ENCODE measurements at regions not wholly inside any gene's neighbourhood (a gene's known extent, or its start where the extent isn't known, plus 50 kb on each side); places are given as distances from the start of the nearest gene placed in this dataset.

DNA sequence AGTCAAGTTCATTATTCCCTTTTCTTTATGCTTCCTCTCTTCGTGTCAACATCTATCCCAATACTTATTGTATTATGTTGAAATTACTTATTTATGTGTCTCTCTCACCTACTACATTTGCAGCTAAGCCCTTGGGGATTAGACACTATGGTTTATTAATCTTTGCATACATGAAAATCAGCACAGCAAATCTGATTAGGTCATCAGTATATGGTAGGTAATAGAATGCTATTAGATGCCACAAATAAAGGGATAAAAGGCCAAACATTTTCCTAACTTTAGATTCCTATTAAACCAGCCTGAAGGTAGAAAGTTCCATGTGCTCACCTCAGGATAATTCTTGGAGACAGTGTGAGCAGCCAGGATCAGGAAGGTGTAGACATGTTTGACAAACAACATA lies 490.1 kb upstream of the MPDZ start:
- Mint-ChIP-seq H3K9me3 (ENCODE audit: low read depth) (peaks cover 6% of the 10 kb centered on the region), H3K4me1 (ENCODE audit: low read depth) (no peaks in the 10 kb centered on the region), H3K36me3 (no peaks in the 10 kb centered on the region), H3K27me3 (no peaks in the 10 kb centered on the region), H3K27ac (no peak overlapping the region), H3K4me3 (no peak overlapping the region)

DNA sequence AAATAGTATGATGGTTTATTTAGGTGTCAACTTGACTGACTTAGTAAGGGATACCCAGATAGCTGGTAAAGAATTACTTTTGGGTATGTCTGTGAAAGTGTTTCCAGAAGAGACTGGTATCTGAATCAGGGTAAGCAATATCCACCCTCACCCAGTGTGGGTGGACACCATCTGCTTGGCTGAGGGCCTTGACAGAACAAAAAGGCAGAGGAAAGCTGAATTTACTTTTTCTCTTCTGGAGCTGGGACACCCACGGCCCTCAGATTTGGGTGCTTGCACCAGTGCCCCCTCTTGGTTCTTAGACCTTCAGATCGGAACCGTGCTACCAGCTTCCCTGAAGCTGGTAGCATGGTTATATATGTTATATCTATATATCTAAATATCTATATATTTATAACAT lies 489.5 kb upstream of the MPDZ start:
- Mint-ChIP-seq H3K4me3 (no peak overlapping the region), H3K4me1 (ENCODE audit: low read depth) (no peaks in the 10 kb centered on the region), H3K36me3 (no peaks in the 10 kb centered on the region), H3K27me3 (no peaks in the 10 kb centered on the region), H3K9me3 (ENCODE audit: low read depth) (no peaks in the 10 kb centered on the region), H3K27ac (no peak overlapping the region)

DNA sequence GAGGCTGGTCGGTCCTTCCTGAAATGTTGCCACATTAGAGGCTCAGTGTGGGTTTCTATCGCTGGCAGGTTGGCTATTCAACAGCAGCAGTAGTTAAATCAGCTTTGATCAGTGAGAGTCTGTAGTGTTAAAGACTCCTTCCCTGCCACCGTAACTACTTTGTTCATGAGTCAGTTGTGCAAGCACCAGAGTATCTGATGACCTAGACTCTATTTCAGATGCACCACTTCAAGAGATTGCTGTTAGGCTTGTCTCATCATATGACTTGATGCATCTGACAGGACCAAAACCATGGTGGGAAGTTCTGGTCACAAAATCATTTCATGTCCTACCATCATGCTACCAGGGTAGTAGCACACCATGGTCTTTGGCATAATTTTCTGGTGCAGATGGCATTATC lies 482.7 kb upstream of the MPDZ start:
- Mint-ChIP-seq H3K36me3 (no peaks in the 10 kb centered on the region), H3K4me3 (no peak overlapping the region), H3K9me3 (ENCODE audit: low read depth) (no peaks in the 10 kb centered on the region), H3K27ac (no peak overlapping the region), H3K27me3 (no peaks in the 10 kb centered on the region), H3K4me1 (ENCODE audit: low read depth) (no peaks in the 10 kb centered on the region)

DNA sequence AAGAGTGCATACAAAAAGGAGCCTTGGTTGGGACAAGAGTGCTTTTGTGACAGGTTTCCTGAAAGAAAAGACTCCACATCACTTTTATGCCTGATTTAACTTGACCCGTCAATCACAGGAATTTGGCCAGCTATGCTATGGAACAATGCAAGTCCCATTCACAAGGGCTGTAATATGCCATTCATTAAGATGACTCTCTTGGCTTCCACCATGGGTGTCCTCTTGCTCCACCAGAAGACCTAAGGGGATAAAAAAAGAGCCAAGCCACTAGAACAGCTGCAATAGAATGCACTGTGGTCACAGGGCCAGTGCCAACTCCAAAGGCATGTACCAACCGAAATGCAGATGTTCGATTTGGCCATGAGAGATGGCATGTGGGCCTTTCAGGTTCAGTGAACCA lies 480.1 kb upstream of the MPDZ start:
- H3K9me3 Mint-ChIP-seq (ENCODE audit: low read depth) = no peaks in the 10 kb centered on the region
- H3K27ac Mint-ChIP-seq = no peak overlapping the region
- no peaks in the 10 kb centered on the region for H3K27me3 Mint-ChIP-seq
- no peaks in the 10 kb centered on the region for H3K36me3 Mint-ChIP-seq
- H3K4me1 Mint-ChIP-seq (ENCODE audit: low read depth) = no peaks in the 10 kb centered on the region
- no peak overlapping the region for H3K4me3 Mint-ChIP-seq

DNA sequence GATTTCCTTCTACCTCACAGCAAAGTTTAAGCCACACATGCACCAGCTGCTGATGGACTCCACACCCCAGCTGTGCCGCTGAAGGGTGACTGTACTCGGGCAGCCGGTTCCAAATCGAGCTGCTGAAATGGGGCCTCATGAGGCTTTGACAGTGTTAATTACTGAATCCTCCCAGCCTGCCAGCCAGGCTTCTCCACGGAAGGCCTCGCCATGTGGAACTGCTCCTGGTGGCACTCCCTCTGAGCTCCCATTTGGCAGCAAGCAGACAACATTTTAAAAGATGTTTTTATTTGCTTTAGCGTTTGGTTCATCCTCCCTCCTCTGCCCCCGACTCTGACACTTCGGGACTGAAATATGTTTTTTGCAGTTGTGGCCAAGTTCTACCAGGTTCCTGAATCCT lies 479.4 kb upstream of the MPDZ start:
- no peaks in the 10 kb centered on the region for H3K36me3 Mint-ChIP-seq
- no peaks in the 10 kb centered on the region for H3K4me1 Mint-ChIP-seq (ENCODE audit: low read depth)

DNA sequence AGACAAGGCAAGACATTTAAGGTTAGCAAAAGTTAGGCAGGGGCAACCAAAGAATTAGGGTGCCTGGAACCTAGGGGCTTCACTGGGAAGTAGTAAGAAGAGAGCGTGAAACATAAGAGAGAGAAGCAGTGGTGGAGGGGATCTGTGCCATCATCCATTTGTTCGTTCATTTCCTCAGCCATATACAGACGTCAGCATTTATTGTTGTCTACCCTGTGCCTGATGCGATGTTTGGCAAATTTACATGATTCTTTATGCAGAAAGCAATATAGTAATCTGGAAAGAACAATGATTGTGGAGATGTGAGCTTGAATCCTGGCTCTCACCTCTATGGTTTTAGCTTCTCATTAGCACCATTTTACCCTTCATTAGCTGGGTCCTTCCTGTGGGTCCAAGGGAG lies 477.5 kb upstream of the MPDZ start:
- H3K27me3 Mint-ChIP-seq = no peaks in the 10 kb centered on the region

More for the DNA sequence above, 479.4 kb upstream of the MPDZ start:
- no peaks in the 10 kb centered on the region for H3K27me3 Mint-ChIP-seq
- peaks cover 4% of the 10 kb centered on the region for H3K9me3 Mint-ChIP-seq (ENCODE audit: low read depth)
- no peak overlapping the region for H3K27ac Mint-ChIP-seq
- H3K4me3 Mint-ChIP-seq = no peak overlapping the region

DNA sequence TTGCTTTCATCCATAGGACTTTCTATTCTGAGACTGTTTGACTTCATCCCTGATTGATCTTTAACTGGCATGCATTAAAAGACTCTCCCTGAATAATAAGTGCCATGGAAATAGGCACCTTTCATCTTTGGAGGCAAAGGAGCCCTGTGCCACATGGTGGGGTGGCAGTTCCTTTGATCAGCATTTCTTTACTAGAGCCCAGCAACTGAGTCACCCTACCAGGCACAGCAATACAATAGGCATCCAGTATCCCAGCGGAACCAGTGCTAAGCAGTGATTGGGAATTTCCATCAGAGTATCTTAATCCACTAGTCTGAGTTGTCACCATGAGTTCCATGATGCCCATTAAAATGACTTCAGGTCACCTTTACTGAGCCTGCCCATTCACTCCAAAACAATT lies 476.1 kb upstream of the MPDZ start:
- H3K9me3 Mint-ChIP-seq (ENCODE audit: low read depth) = peaks cover 7% of the 10 kb centered on the region
- H3K36me3 Mint-ChIP-seq = no peaks in the 10 kb centered on the region
- no peak overlapping the region for H3K4me3 Mint-ChIP-seq
- H3K27ac Mint-ChIP-seq = no peak overlapping the region
- H3K4me1 Mint-ChIP-seq (ENCODE audit: low read depth) = no peaks in the 10 kb centered on the region
- no peaks in the 10 kb centered on the region for H3K27me3 Mint-ChIP-seq

More for the DNA sequence above, 477.5 kb upstream of the MPDZ start:
- H3K9me3 Mint-ChIP-seq (ENCODE audit: low read depth) = peaks cover 7% of the 10 kb centered on the region
- no peak overlapping the region for H3K27ac Mint-ChIP-seq
- no peaks in the 10 kb centered on the region for H3K4me1 Mint-ChIP-seq (ENCODE audit: low read depth)
- H3K4me3 Mint-ChIP-seq = no peak overlapping the region
- no peaks in the 10 kb centered on the region for H3K36me3 Mint-ChIP-seq

DNA sequence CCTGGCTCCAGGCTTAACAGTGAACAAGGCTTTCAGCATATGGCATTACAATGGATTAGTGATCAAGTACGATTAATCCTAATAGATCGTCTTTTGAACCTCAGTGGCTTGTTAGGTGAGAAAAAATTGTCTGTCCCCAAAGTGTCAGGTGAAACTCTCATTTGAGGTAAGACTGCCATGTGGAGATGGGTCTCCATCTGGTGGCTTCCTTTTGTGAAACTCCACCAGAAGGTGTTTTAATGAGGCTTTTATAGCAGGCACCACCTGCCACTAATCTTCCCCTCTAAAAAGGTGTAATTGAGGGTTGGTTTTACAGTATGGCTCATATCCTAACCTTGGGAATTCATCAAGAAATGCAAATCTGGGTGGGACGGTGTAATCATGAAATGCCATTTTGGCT lies 471.1 kb upstream of the MPDZ start:
- Mint-ChIP-seq H3K9me3 (ENCODE audit: low read depth) (peaks cover 12% of the 10 kb centered on the region), H3K4me1 (ENCODE audit: low read depth) (no peaks in the 10 kb centered on the region), H3K27ac (no peak overlapping the region), H3K4me3 (no peak overlapping the region), H3K27me3 (no peaks in the 10 kb centered on the region), H3K36me3 (no peaks in the 10 kb centered on the region)

DNA sequence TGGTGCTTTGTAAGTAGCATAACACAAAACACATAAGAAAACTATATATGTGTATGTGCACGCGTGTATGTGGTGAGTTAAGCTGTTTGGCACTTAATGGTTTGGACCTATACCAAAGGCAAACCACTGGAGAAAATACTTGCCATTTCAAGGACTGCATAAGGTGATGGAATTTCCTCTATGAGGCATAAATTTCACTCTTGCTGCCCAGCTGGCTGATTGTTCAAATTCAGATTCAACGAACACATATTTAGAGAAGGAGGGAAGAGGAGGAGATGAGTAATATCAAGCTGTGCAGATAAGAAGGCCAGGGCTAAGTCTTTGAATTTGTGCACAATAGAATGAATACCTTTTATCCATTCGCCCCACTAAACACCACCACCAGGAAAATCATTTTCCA lies 470.6 kb upstream of the MPDZ start:
- Mint-ChIP-seq H3K27me3 (no peaks in the 10 kb centered on the region), H3K4me3 (no peak overlapping the region), H3K36me3 (no peaks in the 10 kb centered on the region), H3K4me1 (ENCODE audit: low read depth) (no peaks in the 10 kb centered on the region), H3K9me3 (ENCODE audit: low read depth) (peaks cover 12% of the 10 kb centered on the region), H3K27ac (no peak overlapping the region)

DNA sequence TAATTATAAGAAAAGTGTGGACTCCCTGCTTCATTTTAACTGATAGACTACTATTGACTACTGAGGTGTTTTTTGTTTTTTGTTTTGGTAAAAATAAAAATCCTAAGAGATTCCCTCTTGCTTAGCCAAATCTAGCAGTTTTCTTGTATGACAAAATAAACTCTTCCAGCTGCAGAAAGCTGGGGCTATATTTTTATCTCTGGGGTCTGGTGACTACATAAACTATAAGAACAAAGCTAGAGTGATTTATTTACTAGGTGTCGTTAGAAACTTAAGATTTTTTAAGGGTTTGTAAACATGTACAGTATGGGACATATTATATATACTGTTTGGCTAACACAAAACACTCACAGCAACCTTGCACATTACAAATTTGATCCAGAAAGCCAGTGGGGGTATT lies 467.4 kb upstream of the MPDZ start:
- Mint-ChIP-seq H3K9me3 (ENCODE audit: low read depth) (peaks cover 5% of the 10 kb centered on the region), H3K36me3 (no peaks in the 10 kb centered on the region), H3K4me1 (ENCODE audit: low read depth) (no peaks in the 10 kb centered on the region), H3K27ac (no peak overlapping the region), H3K4me3 (no peak overlapping the region), H3K27me3 (no peaks in the 10 kb centered on the region)

DNA sequence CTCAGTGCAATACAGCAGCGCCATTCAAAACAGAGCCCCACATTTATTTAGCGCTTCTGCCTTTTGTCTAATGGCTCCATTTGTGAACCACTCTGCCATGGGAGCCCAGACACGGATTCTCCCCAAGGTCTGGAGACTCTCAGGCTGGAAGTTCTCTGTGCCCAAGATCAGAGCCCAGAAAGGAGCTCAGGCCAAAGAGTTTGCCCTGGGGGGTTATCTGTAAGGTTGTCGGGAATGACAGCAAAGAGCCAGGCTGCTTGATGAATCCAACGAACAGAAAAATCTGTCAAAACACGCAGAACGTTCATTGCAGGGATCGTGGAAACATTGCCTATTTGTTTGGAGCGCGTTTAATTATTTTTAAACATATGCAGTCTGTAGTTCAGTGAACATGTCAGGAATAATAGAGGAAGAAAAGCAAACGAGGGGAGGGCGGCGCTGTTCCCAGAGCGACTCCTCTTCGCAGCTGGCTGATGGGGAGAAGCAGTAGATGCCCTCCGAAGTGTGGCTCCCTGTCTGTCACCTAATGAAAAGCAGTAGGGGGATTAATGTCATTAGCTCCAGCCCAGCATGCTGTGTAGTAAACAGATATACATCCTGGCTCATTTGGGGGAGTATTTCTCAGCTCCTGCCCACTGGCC lies 464.9 kb upstream of the MPDZ start:
- Mint-ChIP-seq H3K36me3 (no peaks in the 10 kb centered on the region), H3K4me1 (ENCODE audit: low read depth) (no peaks in the 10 kb centered on the region), H3K4me3 (no peak overlapping the region), H3K27me3 (no peaks in the 10 kb centered on the region), H3K9me3 (ENCODE audit: low read depth) (no peaks in the 10 kb centered on the region), H3K27ac (no peak overlapping the region)

DNA sequence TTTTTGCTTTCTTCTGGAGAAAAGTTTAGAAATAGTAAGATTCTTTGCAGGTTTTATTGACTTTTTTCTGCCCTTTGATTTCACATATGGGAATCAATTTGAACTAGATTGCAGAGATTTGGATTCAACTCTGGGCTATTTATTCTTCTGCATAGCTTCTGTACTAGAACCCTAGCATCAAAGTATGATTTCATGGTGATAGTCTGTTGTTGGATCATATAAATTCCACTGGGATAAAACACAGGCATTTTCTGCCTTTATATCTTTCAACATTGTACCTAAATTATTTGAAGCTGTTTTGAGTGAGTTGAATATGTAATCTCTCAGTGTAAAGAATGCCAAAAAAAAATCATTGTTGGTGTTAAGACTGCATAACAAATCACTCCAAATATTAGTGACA lies 458.4 kb upstream of the MPDZ start:
- no peak overlapping the region for H3K4me3 Mint-ChIP-seq
- H3K9me3 Mint-ChIP-seq (ENCODE audit: low read depth) = peaks cover 6% of the 10 kb centered on the region
- no peaks in the 10 kb centered on the region for H3K4me1 Mint-ChIP-seq (ENCODE audit: low read depth)
- H3K36me3 Mint-ChIP-seq = no peaks in the 10 kb centered on the region
- no peaks in the 10 kb centered on the region for H3K27me3 Mint-ChIP-seq
- no peak overlapping the region for H3K27ac Mint-ChIP-seq

DNA sequence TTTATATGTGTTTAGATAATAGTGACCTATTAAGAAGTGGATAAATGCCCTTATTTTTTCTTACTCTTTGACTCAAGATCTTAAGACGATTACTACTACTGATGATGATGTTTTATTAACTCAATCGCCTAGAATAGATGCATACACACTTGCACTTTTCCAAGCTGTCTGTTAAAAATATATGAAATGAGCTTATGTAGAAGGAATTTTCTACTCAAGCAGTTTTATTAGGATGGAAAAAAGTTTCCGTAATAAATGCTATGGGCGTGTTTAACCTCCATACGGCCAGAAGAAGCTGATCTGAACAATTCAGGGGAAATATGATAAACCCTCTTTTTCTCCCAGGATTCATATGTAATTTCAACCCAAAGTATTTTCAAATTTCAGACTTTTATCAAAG lies 455.7 kb upstream of the MPDZ start:
- H3K4me3 Mint-ChIP-seq = no peak overlapping the region

DNA sequence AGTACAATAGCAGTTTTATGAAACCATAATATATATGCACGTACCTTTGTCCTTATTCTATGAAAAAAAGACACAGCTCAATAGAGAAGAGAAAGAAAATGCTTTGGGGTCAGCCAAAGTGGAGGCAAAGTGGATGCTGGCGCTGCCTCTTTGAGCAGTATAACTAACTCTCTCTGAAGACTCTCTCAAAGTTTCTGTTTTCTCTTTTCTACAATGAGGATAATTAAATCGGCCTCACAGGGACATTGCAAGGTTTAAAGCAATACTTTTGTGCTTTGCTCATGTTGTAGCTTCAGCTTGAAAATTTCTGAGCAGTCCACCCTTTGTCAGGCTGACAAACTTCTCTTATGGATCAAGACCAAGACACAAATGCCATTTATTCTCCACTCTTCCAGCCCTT lies 455.1 kb upstream of the MPDZ start:
- no peaks in the 10 kb centered on the region for H3K4me1 Mint-ChIP-seq (ENCODE audit: low read depth)
- no peaks in the 10 kb centered on the region for H3K36me3 Mint-ChIP-seq
- no peaks in the 10 kb centered on the region for H3K27me3 Mint-ChIP-seq
- no peak overlapping the region for H3K4me3 Mint-ChIP-seq
- H3K27ac Mint-ChIP-seq = no peak overlapping the region
- H3K9me3 Mint-ChIP-seq (ENCODE audit: low read depth) = peaks cover 9% of the 10 kb centered on the region

More for the DNA sequence above, 455.7 kb upstream of the MPDZ start:
- no peaks in the 10 kb centered on the region for H3K27me3 Mint-ChIP-seq
- no peak overlapping the region for H3K27ac Mint-ChIP-seq
- no peaks in the 10 kb centered on the region for H3K4me1 Mint-ChIP-seq (ENCODE audit: low read depth)
- H3K36me3 Mint-ChIP-seq = no peaks in the 10 kb centered on the region
- peaks cover 6% of the 10 kb centered on the region for H3K9me3 Mint-ChIP-seq (ENCODE audit: low read depth)

DNA sequence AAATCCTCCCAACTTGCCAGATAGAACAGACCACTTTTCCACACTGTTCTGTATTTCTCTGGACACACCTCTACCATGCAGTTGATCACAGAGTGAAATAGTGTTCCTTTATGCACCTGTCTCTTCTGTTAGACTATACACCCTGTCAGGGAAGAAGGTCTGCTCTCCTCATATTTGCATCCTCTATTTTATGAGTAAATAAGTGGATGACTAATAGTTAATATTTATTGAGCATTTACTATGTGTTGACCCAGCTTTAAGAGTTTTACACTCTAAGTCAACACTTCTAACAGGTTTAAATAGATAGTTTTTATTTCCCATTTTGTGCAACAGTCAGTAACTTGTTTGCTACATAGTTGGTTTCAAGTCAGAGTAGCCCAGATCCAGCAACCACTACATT lies 452.8 kb upstream of the MPDZ start:
- H3K9me3 Mint-ChIP-seq (ENCODE audit: low read depth) = peaks cover 3% of the 10 kb centered on the region

DNA sequence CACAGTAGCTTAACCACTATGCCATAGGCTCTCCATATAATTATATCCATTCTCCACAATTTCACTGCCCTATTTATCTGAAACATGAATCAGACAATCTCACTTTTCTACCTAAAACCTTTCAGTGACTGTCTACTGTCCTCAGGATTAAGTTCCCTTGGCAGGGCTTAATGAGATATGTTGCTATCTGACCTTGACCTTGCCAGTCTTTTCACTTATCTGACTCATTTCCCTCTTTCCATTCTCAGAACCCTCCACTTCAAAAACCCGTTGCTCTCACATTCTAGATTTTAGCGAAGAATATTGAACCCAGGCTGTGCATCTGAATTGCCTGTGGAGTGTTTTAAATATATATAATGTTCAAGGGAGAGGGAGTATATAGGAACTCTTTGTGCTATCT lies 452.1 kb upstream of the MPDZ start:
- Mint-ChIP-seq H3K9me3 (ENCODE audit: low read depth) (peaks cover 3% of the 10 kb centered on the region), H3K27ac (no peak overlapping the region), H3K36me3 (no peaks in the 10 kb centered on the region), H3K27me3 (no peaks in the 10 kb centered on the region), H3K4me1 (ENCODE audit: low read depth) (no peaks in the 10 kb centered on the region), H3K4me3 (no peak overlapping the region)

More for the DNA sequence above, 452.8 kb upstream of the MPDZ start:
- H3K4me3 Mint-ChIP-seq = no peak overlapping the region
- H3K4me1 Mint-ChIP-seq (ENCODE audit: low read depth) = no peaks in the 10 kb centered on the region
- no peaks in the 10 kb centered on the region for H3K27me3 Mint-ChIP-seq
- no peak overlapping the region for H3K27ac Mint-ChIP-seq
- H3K36me3 Mint-ChIP-seq = no peaks in the 10 kb centered on the region
